ENCODE measurements at regions not wholly inside any gene's neighbourhood (a gene's known extent, or its start where the extent isn't known, plus 50 kb on each side); places are given as distances from the start of the nearest gene placed in this dataset.

GRCh38 chr14:101110729-101111619, 207.5 kb upstream of the RTL1 start:
- no peak for DNase-seq

- no peak for DNase-seq
These were observed 208.2 kb upstream of the RTL1 start for GRCh38 chr14:101111620-101112290.

GRCh38 chr14:101112351-101113107, 209.0 kb upstream of the RTL1 start:
- DNase-seq: no peak

GRCh38 chr14:101113108-101113612, 209.6 kb upstream of the RTL1 start:
- DNase-seq: no peak

- no peak for DNase-seq
These were observed 210.6 kb upstream of the RTL1 start for GRCh38 chr14:101113835-101114725.

- no peak for DNase-seq
These were observed 211.4 kb upstream of the RTL1 start for GRCh38 chr14:101114726-101115515.

- no peak for DNase-seq
These were observed 212.1 kb upstream of the RTL1 start for GRCh38 chr14:101115652-101116051.

GRCh38 chr14:101116065-101116464, 212.5 kb upstream of the RTL1 start:
- no peak for DNase-seq

GRCh38 chr14:101116486-101117130, 213.1 kb upstream of the RTL1 start:
- no peak for DNase-seq

- no peak for DNase-seq
These were observed 214.0 kb upstream of the RTL1 start for GRCh38 chr14:101117543-101117942.

GRCh38 chr14:101118233-101118632, 214.7 kb upstream of the RTL1 start:
- no peak for DNase-seq

GRCh38 chr14:101118746-101119591, 215.4 kb upstream of the RTL1 start:
- no peak for DNase-seq

- DNase-seq: no peak
These were observed 216.5 kb upstream of the RTL1 start for GRCh38 chr14:101119830-101120571.

- DNase-seq: peak; percentile 89 to 90
These were observed 217.4 kb upstream of the RTL1 start for GRCh38 chr14:101120641-101121507.

GRCh38 chr14:101121508-101122139, 218.1 kb upstream of the RTL1 start:
- no peak for DNase-seq

GRCh38 chr14:101122237-101123141, 219.0 kb upstream of the RTL1 start:
- no peak for DNase-seq
